PC-3 (cell line): ENCODE measurements at regions not wholly inside any gene's neighbourhood (a gene's known extent, or its start where the extent isn't known, plus 50 kb on each side); places are given as distances from the start of the nearest gene placed in this dataset.

ENCODE experiments used
- CTCF ChIP-seq: fragments of 300-600 bp; sonication (generic); conservative IDR thresholded peaks from 2 replicates; pipeline ENCODE4 v1.5.1; 2017; ENCODE audit warnings: antibody characterized with exemption, low read depth, mild to moderate bottlenecking, low read length
- EZH2 ChIP-seq: fragments of 300-600 bp; sonication (generic); IDR thresholded peaks from one replicate; pipeline ENCODE4 v1.6.1; 2017; ENCODE audit warnings: antibody characterized with exemption, mild to moderate bottlenecking, low read length; ENCODE audit not compliant: unreplicated experiment
- EZH2phosphoT487 ChIP-seq: fragments of 300-600 bp; sonication (generic); IDR thresholded peaks from 2 replicates; pipeline ENCODE4 v1.6.1; 2018; ENCODE audit warnings: mild to moderate bottlenecking, antibody characterized with exemption, low read length, borderline replicate concordance

GRCh38 chr12:118853634-118854033, 127.7 kb upstream of the SRRM4 start:
- TF ChIP-seq CTCF (no peak), EZH2phosphoT487 (no peak), EZH2 (no peak)
